Ishikawa (cell line): ENCODE measurements at regions not wholly inside any gene's neighbourhood (a gene's known extent, or its start where the extent isn't known, plus 50 kb on each side); places are given as distances from the start of the nearest gene placed in this dataset.

Source experiments
- CEBPB ChIP-seq: IDR thresholded peaks from 2 replicates; pipeline ENCODE4 v1.6.1; 2012
- CREB1 ChIP-seq: IDR thresholded peaks from 2 replicates; pipeline ENCODE4 v1.6.1; 2012; ENCODE audit warnings: low read depth
- EGR1 ChIP-seq: IDR thresholded peaks from 2 replicates; pipeline ENCODE4 v1.6.1; 2012
- EP300 ChIP-seq: IDR thresholded peaks from 2 replicates; pipeline ENCODE4 v1.6.1; 2012; ENCODE audit warnings: borderline replicate concordance
- FOXM1 ChIP-seq: IDR thresholded peaks from 2 replicates; pipeline ENCODE4 v1.6.1; 2012; ENCODE audit warnings: low read depth, borderline replicate concordance
- NFIC ChIP-seq: IDR thresholded peaks from 2 replicates; pipeline ENCODE4 v1.6.1; 2012
- RAD21 ChIP-seq: IDR thresholded peaks from 2 replicates; pipeline ENCODE4 v1.6.1; 2012; ENCODE audit warnings: low read depth
- TAF1 ChIP-seq: IDR thresholded peaks from 2 replicates; pipeline ENCODE4 v1.6.1; 2012; ENCODE audit warnings: low read depth, mild to moderate bottlenecking
- TCF12 ChIP-seq: IDR thresholded peaks from 2 replicates; pipeline ENCODE4 v1.6.1; 2012; ENCODE audit warnings: low read depth
- TEAD4 ChIP-seq: IDR thresholded peaks from 2 replicates; pipeline ENCODE4 v1.6.1; 2012
- USF1 ChIP-seq: IDR thresholded peaks from 2 replicates; pipeline ENCODE4 v1.6.1; 2012
- YY1 ChIP-seq: IDR thresholded peaks from 2 replicates; pipeline ENCODE4 v1.6.1; 2012; ENCODE audit warnings: low read depth
- ZBTB7A ChIP-seq: IDR thresholded peaks from 2 replicates; pipeline ENCODE4 v1.6.1; 2012; ENCODE audit warnings: low read depth
- TF ChIP-seq, protein P1 (sequence below): IDR thresholded peaks from 2 replicates; pipeline ENCODE4 v1.6.1; 2012; ENCODE audit warnings: low read depth, mild to moderate bottlenecking
- TF ChIP-seq, protein P2 (sequence below): IDR thresholded peaks from 2 replicates; pipeline ENCODE4 v1.6.1; 2012

GRCh38 chr14:56887216-56887615 lies 76.9 kb upstream of the OTX2 start:
- TF ChIP-seq ZBTB7A (no peak), NFIC (no peak), TCF12 (no peak), YY1 (no peak), CEBPB (no peak), RAD21 (no peak), USF1 (no peak)

GRCh38 chr14:56886471-56887062 lies 76.3 kb upstream of the OTX2 start:
- no peak for TF ChIP-seq TEAD4
- TF ChIP-seq ZBTB7A = no peak
- TF ChIP-seq NFIC = no peak

- no peak for TF ChIP-seq NFIC
- no peak for TF ChIP-seq EP300
- TF ChIP-seq, protein P1, sequence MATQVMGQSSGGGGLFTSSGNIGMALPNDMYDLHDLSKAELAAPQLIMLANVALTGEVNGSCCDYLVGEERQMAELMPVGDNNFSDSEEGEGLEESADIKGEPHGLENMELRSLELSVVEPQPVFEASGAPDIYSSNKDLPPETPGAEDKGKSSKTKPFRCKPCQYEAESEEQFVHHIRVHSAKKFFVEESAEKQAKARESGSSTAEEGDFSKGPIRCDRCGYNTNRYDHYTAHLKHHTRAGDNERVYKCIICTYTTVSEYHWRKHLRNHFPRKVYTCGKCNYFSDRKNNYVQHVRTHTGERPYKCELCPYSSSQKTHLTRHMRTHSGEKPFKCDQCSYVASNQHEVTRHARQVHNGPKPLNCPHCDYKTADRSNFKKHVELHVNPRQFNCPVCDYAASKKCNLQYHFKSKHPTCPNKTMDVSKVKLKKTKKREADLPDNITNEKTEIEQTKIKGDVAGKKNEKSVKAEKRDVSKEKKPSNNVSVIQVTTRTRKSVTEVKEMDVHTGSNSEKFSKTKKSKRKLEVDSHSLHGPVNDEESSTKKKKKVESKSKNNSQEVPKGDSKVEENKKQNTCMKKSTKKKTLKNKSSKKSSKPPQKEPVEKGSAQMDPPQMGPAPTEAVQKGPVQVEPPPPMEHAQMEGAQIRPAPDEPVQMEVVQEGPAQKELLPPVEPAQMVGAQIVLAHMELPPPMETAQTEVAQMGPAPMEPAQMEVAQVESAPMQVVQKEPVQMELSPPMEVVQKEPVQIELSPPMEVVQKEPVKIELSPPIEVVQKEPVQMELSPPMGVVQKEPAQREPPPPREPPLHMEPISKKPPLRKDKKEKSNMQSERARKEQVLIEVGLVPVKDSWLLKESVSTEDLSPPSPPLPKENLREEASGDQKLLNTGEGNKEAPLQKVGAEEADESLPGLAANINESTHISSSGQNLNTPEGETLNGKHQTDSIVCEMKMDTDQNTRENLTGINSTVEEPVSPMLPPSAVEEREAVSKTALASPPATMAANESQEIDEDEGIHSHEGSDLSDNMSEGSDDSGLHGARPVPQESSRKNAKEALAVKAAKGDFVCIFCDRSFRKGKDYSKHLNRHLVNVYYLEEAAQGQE = no peak
- TF ChIP-seq YY1 = no peak
- TF ChIP-seq USF1 = no peak
- TF ChIP-seq CREB1 = no peak
- no peak for TF ChIP-seq TCF12
- TF ChIP-seq TAF1 = no peak
- no peak for TF ChIP-seq CEBPB
- no peak for TF ChIP-seq TEAD4
- TF ChIP-seq, protein P2, sequence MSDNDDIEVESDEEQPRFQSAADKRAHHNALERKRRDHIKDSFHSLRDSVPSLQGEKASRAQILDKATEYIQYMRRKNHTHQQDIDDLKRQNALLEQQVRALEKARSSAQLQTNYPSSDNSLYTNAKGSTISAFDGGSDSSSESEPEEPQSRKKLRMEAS = no peak
- no peak for TF ChIP-seq RAD21
- TF ChIP-seq FOXM1 = no peak
Measured at GRCh38 chr14:56885825-56886224, 75.5 kb upstream of the OTX2 start.

DNA sequence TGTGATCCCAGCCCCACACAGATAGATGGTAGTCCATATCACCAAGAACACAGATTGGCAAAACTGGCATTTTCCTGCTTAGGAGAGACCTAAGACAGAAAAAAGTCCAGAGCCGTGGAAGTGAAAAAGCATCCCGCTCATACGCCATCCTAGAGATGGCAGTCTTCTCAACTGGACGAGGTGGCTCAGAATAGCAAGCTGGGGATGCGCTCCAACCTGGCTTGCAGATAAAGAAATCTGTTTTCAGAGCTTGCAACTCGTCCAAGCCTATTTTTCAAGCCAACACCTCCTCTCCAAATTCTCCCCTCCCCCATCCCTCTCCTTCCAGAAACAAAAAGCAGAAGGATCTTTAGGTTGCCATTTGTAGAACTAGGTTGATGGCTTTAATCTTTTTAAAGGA lies 74.3 kb upstream of the OTX2 start:
- TF ChIP-seq EP300 (no peak), FOXM1 (no peak), CREB1 (no peak), TAF1 (no peak), TCF12 (no peak), TEAD4 (no peak), YY1 (no peak), NFIC (no peak)

GRCh38 chr14:56881181-56881580 lies 70.9 kb upstream of the OTX2 start:
- TF ChIP-seq CEBPB (no peak), ZBTB7A (no peak), FOXM1 (no peak), USF1 (no peak), EP300 (no peak), RAD21 (no peak), CREB1 (no peak), NFIC (no peak), TAF1 (no peak), TEAD4 (no peak), EGR1 (no peak), TCF12 (no peak), YY1 (no peak)
- TF ChIP-seq, protein P1 = no peak
- TF ChIP-seq, protein P2 = no peak

DNA sequence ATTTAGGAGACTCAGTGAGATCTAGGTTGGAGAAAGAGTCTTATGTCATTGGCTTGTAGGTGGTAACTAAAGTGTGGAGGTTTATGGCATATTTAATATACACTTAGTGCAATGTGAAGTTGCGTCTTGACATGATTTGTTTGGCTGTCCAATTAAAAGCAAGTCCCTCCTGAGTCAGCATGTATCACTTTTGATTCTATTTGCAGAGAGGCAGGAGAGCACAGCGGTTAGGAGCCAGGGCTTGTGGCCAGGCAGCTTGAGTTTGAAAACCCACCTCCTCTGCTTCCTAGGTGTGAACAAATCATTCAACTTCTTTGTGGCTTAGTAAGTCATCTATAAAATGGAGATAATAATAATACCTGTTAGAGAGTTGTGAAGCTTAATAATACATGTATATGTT lies 68.5 kb upstream of the OTX2 start:
- TF ChIP-seq CEBPB = no peak
- no peak for TF ChIP-seq RAD21
- no peak for TF ChIP-seq CREB1
- TF ChIP-seq TAF1 = no peak
- TF ChIP-seq FOXM1 = no peak
- TF ChIP-seq TCF12 = no peak
- TF ChIP-seq YY1 = no peak
- TF ChIP-seq EP300 = no peak
- no peak for TF ChIP-seq TEAD4
- TF ChIP-seq ZBTB7A = no peak
- no peak for TF ChIP-seq USF1
- TF ChIP-seq EGR1 = no peak
- TF ChIP-seq, protein P2 = no peak
- TF ChIP-seq, protein P1 = no peak
- TF ChIP-seq NFIC = no peak
